ENCODE measurements at regions not wholly inside any gene's neighbourhood (a gene's known extent, or its start where the extent isn't known, plus 50 kb on each side); places are given as distances from the start of the nearest gene placed in this dataset.

DNA sequence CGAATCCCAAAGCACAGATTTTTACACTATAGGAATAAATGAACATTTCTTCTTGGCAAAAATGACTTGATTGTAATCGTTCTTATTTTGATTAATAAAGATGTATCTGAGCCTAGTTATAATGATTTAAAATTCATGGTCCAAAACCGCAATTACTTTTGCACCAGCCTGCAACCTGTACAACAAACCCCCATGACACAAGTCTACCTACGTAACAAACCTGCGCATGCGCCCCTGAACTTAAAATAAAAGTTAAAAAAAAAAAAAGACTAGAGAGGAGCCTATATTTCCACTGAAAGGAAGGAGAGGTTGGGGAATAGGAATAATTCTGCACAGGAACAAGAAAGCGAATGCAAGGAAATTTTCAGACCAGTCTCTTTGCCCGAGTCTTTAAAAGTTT is 145.2 kb downstream of the SCARB1 start:
- TF ChIP-seq ESRRA (CRISPR knock-in tag; IDR thresholded peaks at IDR 0.05; ENCODE audit: borderline replicate concordance), result no peak
- no peak for TF ChIP-seq CBFB (CRISPR knock-in tag; IDR thresholded peaks at IDR 0.05; ENCODE audit: low read depth)
- TF ChIP-seq FOXJ3 (CRISPR knock-in tag; IDR thresholded peaks at IDR 0.05; ENCODE audit: borderline replicate concordance), result no peak
- TF ChIP-seq, protein P1, sequence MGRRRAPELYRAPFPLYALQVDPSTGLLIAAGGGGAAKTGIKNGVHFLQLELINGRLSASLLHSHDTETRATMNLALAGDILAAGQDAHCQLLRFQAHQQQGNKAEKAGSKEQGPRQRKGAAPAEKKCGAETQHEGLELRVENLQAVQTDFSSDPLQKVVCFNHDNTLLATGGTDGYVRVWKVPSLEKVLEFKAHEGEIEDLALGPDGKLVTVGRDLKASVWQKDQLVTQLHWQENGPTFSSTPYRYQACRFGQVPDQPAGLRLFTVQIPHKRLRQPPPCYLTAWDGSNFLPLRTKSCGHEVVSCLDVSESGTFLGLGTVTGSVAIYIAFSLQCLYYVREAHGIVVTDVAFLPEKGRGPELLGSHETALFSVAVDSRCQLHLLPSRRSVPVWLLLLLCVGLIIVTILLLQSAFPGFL (CRISPR knock-in tag; IDR thresholded peaks at IDR 0.05; ENCODE audit: borderline replicate concordance), result no peak
- TF ChIP-seq, protein P2, sequence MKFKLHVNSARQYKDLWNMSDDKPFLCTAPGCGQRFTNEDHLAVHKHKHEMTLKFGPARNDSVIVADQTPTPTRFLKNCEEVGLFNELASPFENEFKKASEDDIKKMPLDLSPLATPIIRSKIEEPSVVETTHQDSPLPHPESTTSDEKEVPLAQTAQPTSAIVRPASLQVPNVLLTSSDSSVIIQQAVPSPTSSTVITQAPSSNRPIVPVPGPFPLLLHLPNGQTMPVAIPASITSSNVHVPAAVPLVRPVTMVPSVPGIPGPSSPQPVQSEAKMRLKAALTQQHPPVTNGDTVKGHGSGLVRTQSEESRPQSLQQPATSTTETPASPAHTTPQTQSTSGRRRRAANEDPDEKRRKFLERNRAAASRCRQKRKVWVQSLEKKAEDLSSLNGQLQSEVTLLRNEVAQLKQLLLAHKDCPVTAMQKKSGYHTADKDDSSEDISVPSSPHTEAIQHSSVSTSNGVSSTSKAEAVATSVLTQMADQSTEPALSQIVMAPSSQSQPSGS (CRISPR knock-in tag; IDR thresholded peaks at IDR 0.05; ENCODE audit: borderline replicate concordance, low read depth), result no peak
- TF ChIP-seq, protein P3, sequence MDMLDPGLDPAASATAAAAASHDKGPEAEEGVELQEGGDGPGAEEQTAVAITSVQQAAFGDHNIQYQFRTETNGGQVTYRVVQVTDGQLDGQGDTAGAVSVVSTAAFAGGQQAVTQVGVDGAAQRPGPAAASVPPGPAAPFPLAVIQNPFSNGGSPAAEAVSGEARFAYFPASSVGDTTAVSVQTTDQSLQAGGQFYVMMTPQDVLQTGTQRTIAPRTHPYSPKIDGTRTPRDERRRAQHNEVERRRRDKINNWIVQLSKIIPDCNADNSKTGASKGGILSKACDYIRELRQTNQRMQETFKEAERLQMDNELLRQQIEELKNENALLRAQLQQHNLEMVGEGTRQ (CRISPR knock-in tag; IDR thresholded peaks at IDR 0.05), result no peak
- TF ChIP-seq, protein P4, sequence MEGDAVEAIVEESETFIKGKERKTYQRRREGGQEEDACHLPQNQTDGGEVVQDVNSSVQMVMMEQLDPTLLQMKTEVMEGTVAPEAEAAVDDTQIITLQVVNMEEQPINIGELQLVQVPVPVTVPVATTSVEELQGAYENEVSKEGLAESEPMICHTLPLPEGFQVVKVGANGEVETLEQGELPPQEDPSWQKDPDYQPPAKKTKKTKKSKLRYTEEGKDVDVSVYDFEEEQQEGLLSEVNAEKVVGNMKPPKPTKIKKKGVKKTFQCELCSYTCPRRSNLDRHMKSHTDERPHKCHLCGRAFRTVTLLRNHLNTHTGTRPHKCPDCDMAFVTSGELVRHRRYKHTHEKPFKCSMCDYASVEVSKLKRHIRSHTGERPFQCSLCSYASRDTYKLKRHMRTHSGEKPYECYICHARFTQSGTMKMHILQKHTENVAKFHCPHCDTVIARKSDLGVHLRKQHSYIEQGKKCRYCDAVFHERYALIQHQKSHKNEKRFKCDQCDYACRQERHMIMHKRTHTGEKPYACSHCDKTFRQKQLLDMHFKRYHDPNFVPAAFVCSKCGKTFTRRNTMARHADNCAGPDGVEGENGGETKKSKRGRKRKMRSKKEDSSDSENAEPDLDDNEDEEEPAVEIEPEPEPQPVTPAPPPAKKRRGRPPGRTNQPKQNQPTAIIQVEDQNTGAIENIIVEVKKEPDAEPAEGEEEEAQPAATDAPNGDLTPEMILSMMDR (IDR thresholded peaks at IDR 0.05), result no peak
- no peak for TF ChIP-seq TCF7 (CRISPR knock-in tag; IDR thresholded peaks at IDR 0.05; ENCODE audit: low read depth)
- TF ChIP-seq, protein P5, sequence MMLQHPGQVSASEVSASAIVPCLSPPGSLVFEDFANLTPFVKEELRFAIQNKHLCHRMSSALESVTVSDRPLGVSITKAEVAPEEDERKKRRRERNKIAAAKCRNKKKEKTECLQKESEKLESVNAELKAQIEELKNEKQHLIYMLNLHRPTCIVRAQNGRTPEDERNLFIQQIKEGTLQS (CRISPR knock-in tag; conservative IDR thresholded peaks at IDR 0.05), result no peak

All from WTC11 (cell line).